Motor neuron (in vitro differentiated cells): ENCODE measurements at regions not wholly inside any gene's neighbourhood (a gene's known extent, or its start where the extent isn't known, plus 50 kb on each side); places are given as distances from the start of the nearest gene placed in this dataset.

Source experiments
- ATAC-seq, 8 experiments: fragments of 200-7000 bp; cut with Tn5 transposase; replicated peaks in 6 of 8; 2 replicates each; pipeline ENCODE4 v1.8.0; 2021; ENCODE audit warnings: mild to moderate bottlenecking in 8 of 8, moderate library complexity in 8 of 8
- H3K27ac ChIP-seq, 2 donors: fragments of 250-450 bp; sonication (Bioruptor Pico); 2 replicates each; pipeline ENCODE4 v1.9.0; 2021; ENCODE audit warnings: antibody characterized with exemption in 2 of 2, mild to moderate bottlenecking in 2 of 2, moderate library complexity in 1 of 2
- H3K4me1 ChIP-seq, 2 donors: fragments of 250-450 bp; sonication (Bioruptor Pico); replicated peaks in 1 of 2; 2 replicates each; pipeline ENCODE4 v1.6.1; 2021; ENCODE audit warnings: antibody characterized with exemption in 2 of 2, mild to moderate bottlenecking in 2 of 2, moderate library complexity in 1 of 2
- H3K4me3 ChIP-seq, 5 donors: fragments of 250-450 bp; sonication (Bioruptor Pico); 2 replicates each; pipeline ENCODE4 v1.9.0; 2021; ENCODE audit warnings: antibody characterized with exemption in 5 of 5, mild to moderate bottlenecking in 5 of 5, moderate library complexity in 4 of 5
- WGBS, 10 experiments: fragments of 450-650 bp; shearing (Covaris generic); methylation state at CpG; one replicate each; pipeline ENCODE4 v1.0.0; 2022; 5-methylcytosine and 5-hydroxymethylcytosine counted together
- in situ Hi-C, 9 experiments: fragments of 400-800 bp; cut with MboI; loops; one replicate each; pipeline ENCODE4 v1.15.0; 2021; ENCODE audit warnings: low sequenced_read_pairs in 9 of 9, low pct_unique_long_range_greater_than_20kb in 2 of 9; ENCODE audit not compliant: unreplicated experiment in 9 of 9

GRCh38 chr2:121992700-121993099, 237.2 kb downstream of the TSN start:
- WGBS, 10 experiments: 0 to 92% (median 55%) methylated on average over 1 to 2 of the region's 3 CpGs; no CpG with 5 or more reads in 4 of the 10 experiments
- ATAC-seq: no peak

GRCh38 chr2:121993682-121994081, 238.2 kb downstream of the TSN start:
- peaks cover 0 to 4% of the 10 kb centered on the region in 2 donors for H3K4me1 ChIP-seq
- 0 to 91% (median 69%) methylated on average over 1 to 4 of the region's 5 CpGs; no CpG with 5 or more reads in 5 of the 10 experiments for WGBS, 10 experiments
- ATAC-seq: peak in 4 of 8 experiments; percentile 33 to 77 (median 73)
- H3K27ac ChIP-seq: no peak overlapping the region
- in situ Hi-C loops: no loop called here
- no peak overlapping the region for H3K4me3 ChIP-seq

More at GRCh38 chr2:121992700-121993099, 237.2 kb downstream of the TSN start:
- H3K27ac ChIP-seq: no peak overlapping the region
- in situ Hi-C loops: no loop called here
- peaks cover 0 to 4% of the 10 kb centered on the region in 2 donors for H3K4me1 ChIP-seq
- no peak overlapping the region for H3K4me3 ChIP-seq

- ATAC-seq: no peak
- in situ Hi-C loops: no loop called here
- 13 to 100% (median 86%) methylated on average over 1 to 3 of the region's 3 CpGs; no CpG with 5 or more reads in 2 of the 10 experiments for WGBS, 10 experiments
- Histone ChIP-seq H3K4me1 (peaks cover 0 to 4% of the 10 kb centered on the region in 2 donors), H3K27ac (no peak overlapping the region), H3K4me3 (no peak overlapping the region)
Observed at GRCh38 chr2:121994238-121995206, 239.1 kb downstream of the TSN start.

GRCh38 chr2:121998751-121999150, 243.3 kb downstream of the TSN start:
- Histone ChIP-seq H3K4me1 (peaks cover 0 to 2% of the 10 kb centered on the region in 2 donors), H3K4me3 (no peak overlapping the region), H3K27ac (no peak overlapping the region)
- in situ Hi-C loops: no loop called here
- WGBS, 10 experiments: 20 to 98% (median 80%) methylated on average over 1 to 4 of the region's 4 CpGs; no CpG with 5 or more reads in 5 of the 10 experiments
- no peak for ATAC-seq

- in situ Hi-C loops: no loop called here
- Histone ChIP-seq H3K4me1 (no peaks in the 10 kb centered on the region), H3K27ac (no peak overlapping the region), H3K4me3 (no peak overlapping the region)
- ATAC-seq: peak in 3 of 8 experiments; percentile 92 to 99 (median 93)
- 6 to 100% (median 68%) methylated on average over 2 to 6 of the region's 6 CpGs; no CpG with 5 or more reads in 1 of the 10 experiments for WGBS, 10 experiments
Observed at GRCh38 chr2:121999264-121999663, 243.8 kb downstream of the TSN start.

- no peak overlapping the region for H3K4me3 ChIP-seq
- no peaks in the 10 kb centered on the region for H3K4me1 ChIP-seq
- H3K27ac ChIP-seq: no peak overlapping the region
- in situ Hi-C loops: no loop called here
- 52 to 94% (median 86%) methylated on average over 3 to 8 of the region's 21 CpGs; no CpG with 5 or more reads in 2 of the 10 experiments for WGBS, 10 experiments
- no peak for ATAC-seq
Observed at GRCh38 chr2:122000556-122001340, 245.3 kb downstream of the TSN start.

GRCh38 chr2:122001441-122001874, 246.0 kb downstream of the TSN start:
- WGBS, 10 experiments: 8 to 96% (median 83%) methylated on average over 2 to 5 of the region's 7 CpGs; no CpG with 5 or more reads in 3 of the 10 experiments
- no peak for ATAC-seq
- in situ Hi-C loops: no loop called here

GRCh38 chr2:122003196-122003940, 247.9 kb downstream of the TSN start:
- peak in 2 of 8 experiments; percentile 23 to 38 for ATAC-seq
- Histone ChIP-seq H3K4me3 (no peak overlapping the region), H3K4me1 (no peaks in the 10 kb centered on the region), H3K27ac (no peak overlapping the region)
- 20 to 92% (median 75%) methylated on average over 2 to 9 of the region's 11 CpGs for WGBS, 10 experiments
- in situ Hi-C loops: no loop called here

More at GRCh38 chr2:122001441-122001874, 246.0 kb downstream of the TSN start:
- H3K4me3 ChIP-seq: no peak overlapping the region
- no peak overlapping the region for H3K27ac ChIP-seq
- H3K4me1 ChIP-seq: no peaks in the 10 kb centered on the region

GRCh38 chr2:122007126-122007525, 251.7 kb downstream of the TSN start:
- in situ Hi-C loops: no loop called here
- no peak for ATAC-seq
- Histone ChIP-seq H3K27ac (no peak overlapping the region), H3K4me1 (no peaks in the 10 kb centered on the region), H3K4me3 (no peak overlapping the region)
- WGBS, 10 experiments: 18 to 70% (median 49%) methylated on average over 1 to 5 of the region's 5 CpGs; no CpG with 5 or more reads in 4 of the 10 experiments

- in situ Hi-C loops: no loop called here
- WGBS, 10 experiments: 20 to 60% (median 35%) methylated on average over 1 to 5 of the region's 5 CpGs; no CpG with 5 or more reads in 4 of the 10 experiments
- no peak for ATAC-seq
- Histone ChIP-seq H3K4me1 (no peaks in the 10 kb centered on the region), H3K4me3 (no peak overlapping the region), H3K27ac (no peak overlapping the region)
Observed at GRCh38 chr2:122007577-122007976, 252.1 kb downstream of the TSN start.

- WGBS, 10 experiments: 25 to 60% (median 56%) methylated on average over 1 to 3 of the region's 3 CpGs; no CpG with 5 or more reads in 7 of the 10 experiments
- in situ Hi-C loops: no loop called here
- Histone ChIP-seq H3K4me1 (no peaks in the 10 kb centered on the region), H3K27ac (no peak overlapping the region), H3K4me3 (no peak overlapping the region)
- no peak for ATAC-seq
Observed at GRCh38 chr2:122009561-122009960, 254.1 kb downstream of the TSN start.

GRCh38 chr2:122011493-122012270, 256.2 kb downstream of the TSN start:
- WGBS, 10 experiments: 11 to 100% (median 68%) methylated on average over 3 to 7 of the region's 8 CpGs; no CpG with 5 or more reads in 3 of the 10 experiments
- ATAC-seq: no peak
- Histone ChIP-seq H3K4me1 (no peaks in the 10 kb centered on the region), H3K27ac (no peak overlapping the region), H3K4me3 (no peak overlapping the region)
- in situ Hi-C loops: no loop called here
